HG03342 (cell line): ENCODE measurements at regions not wholly inside any gene's neighbourhood (a gene's known extent, or its start where the extent isn't known, plus 50 kb on each side); places are given as distances from the start of the nearest gene placed in this dataset.
"Not testable (repeated sequence)": the region's sequence is repeated elsewhere in the genome, so short reads cannot be mapped to it uniquely, and the experiment has no call there.

ENCODE experiments used
- ATAC-seq: cut with Tn5 transposase; IDR thresholded peaks from one replicate; pipeline ENCODE4 v1.9.1; 2021; ENCODE audit warnings: mild to moderate bottlenecking, moderate library complexity; ENCODE audit not compliant: unreplicated experiment

DNA sequence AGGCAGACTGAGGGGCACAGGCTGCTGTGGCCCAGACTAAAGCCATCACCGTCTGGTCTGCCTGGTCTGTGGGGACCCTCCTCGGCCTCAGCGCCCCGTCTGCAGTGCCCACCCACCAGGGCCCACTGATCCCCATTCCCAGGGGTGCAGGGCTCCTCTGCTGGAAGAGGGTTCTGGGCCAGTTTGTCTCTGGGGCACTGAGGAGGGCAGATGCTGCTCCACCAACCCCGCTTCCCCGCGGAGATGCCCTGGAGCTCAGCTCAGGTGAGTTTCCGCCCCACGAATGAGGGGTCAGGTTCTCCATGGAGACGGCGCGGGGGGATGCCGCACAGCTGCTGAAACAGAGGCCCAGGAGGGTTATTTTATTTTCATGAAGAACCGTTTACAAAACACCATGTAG lies 263.3 kb upstream of the SFSWAP start:
- not testable (repeated sequence) for ATAC-seq

DNA sequence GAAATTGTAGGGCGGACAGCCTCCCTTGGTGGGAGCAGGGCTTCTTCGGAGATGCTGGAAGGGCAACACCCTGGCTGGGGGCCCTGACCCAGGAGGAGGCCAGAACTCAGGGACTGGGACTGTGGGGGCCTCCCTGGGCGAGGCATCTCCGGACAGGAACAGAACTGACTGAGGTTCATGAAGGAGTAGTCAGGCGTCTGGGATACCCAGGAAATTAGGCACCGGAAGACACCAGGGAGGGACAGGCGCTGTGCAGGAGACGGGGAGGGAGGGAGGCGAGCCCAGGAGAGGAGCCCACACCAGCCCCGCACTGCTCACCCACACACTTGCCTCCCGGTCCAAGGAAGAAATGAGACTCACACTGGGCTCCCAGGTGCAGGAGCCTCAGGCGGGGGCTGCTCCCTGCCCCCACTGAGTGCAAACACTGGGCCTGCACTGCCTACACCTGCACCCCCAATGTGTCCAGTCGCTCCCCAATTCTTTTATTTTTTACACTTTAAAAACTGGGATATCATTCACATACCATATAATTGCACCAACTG lies 262.6 kb upstream of the SFSWAP start:
- no peak for ATAC-seq

DNA sequence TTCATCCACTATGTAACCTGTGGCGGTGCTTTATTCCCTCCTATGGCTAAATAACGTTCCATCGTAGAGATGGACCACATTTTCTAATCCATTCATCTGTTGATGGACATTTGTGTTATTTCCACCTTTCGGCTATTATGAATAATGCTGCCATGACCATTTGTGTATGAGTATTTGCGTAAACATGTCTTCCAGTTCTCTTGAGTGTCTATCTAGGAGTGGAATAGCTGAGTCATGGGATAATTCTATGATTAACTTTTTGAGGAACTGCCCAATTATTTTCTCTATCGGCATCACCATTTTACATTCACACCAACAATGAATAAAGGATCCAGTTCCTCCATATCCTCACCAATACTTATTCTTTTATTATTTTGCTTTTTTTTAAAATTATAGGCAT lies 261.9 kb upstream of the SFSWAP start:
- ATAC-seq = no peak

DNA sequence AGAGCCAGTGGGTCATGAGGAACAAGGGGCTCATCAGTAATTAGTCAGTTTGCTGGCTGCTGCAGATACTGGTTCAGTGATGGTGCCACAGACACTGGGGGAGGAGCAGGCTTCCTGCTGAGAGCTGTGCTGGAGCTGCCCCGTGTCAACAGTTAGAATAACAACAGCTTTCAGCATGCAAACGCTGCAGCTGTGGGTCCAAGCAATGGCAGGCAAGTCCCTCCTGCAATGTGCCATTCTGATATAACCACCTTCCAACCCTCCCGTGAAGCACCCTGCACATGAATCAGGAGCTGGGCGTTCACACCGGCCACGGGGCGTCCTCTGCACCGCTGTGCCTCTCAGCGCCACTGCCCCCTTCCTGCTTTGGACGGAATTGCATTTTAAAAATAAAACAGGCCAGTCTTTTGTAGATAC lies 258.4 kb upstream of the SFSWAP start:
- ATAC-seq = peak; percentile 50

DNA sequence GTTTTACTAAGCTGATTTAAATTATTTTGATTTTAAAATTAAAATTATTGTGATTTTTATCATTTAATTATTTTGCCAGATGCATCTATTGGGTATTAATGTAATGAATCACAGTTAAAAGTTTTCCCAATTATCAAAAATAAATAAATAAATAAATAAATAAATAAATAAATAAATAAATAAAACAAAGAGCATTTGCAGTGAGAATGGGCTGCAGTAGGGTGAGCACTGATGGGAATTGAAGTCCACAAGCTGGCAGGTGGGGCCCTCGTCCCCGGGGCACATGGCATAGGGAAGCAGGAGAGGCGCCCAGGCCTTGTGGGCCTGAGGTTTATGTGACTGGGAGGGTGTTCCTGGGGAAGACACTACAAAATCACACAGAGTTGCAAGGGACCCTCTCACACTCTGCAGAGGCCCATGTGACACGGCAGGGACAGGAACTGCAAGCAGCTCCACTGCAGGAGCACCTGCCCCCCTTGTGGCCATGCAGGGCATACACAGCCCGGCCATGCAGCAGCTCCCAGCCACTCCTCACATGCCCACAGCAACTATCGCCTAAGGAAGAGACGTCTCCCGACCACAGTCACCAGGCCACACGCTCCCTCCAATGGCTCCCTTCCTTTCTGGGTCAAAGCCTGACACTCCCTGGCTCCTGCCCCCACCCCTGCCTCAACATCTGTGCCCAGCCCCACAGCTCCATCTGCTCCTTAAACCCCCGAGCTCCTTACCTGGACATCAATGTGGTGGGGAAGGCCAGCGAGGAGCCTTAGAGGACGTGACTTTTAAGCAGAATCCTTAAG lies 256.3 kb upstream of the SFSWAP start:
- peak; percentile 96 for ATAC-seq

DNA sequence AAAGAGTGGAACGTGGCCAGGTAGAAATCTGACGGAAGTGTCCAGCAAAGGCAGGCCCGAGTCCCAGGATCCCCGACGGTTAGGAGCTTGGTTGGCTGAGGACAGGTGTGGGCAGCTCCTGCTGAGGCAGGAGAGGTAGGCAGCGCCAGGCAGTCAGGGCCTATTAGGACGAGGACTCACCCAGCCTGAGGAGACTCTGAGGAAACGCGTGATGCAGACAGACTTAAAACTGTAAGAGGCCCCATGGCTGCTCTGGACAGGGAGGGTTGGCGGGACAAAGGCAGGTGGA lies 255.7 kb upstream of the SFSWAP start:
- ATAC-seq = no peak

DNA sequence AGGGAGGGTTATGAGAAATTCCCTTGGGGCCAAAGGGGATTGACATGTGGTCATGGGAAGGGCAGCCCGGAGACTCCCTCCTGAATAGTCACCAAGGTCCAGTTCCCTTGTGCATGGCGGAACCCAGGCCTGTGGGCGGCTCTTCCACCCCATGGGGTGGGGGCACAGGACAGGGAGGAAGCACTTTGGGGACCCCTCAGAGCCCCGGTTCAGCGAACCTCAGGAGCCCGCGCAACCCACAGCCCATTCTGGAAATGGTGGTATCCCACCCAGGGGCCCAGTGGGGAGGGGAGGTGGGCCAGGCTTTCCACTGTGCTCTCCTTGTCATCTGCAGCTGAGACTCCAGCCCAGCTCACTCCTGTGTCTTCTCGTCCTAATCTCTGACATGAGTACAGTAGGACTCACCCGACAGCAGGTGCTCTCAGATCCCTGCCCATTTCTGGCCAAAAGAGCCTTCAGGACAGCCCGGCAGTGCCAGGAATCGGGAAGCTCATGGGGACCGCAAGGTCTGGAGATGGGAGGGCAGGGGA lies 255.2 kb upstream of the SFSWAP start:
- no peak for ATAC-seq

DNA sequence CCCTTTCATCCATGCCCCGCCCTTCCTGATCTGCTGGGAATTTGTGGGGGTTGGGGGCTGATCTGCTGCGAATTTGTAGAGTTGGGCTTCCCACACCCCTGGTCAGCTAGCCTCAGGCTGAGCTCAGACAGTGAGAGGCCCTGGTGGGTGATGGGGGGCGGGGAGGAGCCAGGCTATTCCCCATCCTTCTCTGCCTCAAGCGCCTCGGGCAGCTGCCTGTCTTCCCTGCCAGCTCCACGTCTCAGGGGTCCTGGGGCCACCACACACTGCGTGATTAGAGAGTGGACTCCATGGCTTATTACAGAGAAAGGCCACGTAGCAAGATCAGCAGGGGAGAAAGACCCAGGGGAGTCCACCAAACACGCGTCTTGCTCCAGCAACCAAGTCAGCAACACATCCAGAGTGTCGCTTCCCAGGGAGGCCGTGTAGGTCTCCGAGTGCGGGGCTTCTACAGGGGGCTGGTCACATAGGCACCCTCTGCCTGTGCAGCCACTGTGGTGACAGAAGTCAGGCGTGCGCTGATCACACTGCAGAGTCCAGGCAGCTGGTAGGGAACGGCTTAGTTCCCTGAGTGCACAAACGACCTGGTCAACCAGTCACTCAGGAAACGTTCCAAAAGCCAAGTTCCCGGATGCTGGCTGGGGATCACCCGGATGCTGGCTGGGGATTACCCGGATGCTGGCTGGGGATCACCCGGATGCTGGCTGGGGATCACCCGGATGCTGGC lies 254.4 kb upstream of the SFSWAP start:
- ATAC-seq = no peak

DNA sequence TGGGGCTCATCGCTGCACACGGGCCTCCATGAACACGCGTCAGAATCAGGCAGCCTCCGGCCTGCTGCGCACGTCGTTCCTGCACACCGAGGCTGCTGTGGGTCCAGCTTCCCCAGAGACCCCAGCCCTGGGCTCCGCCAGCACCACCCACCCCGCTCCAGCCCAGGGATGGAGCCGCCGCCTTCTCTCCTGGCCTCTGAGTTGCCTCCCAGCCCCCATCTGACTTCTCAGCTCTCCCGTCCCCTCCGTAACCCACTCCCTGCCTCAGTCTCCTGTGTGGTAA lies 253.9 kb upstream of the SFSWAP start:
- ATAC-seq = no peak

DNA sequence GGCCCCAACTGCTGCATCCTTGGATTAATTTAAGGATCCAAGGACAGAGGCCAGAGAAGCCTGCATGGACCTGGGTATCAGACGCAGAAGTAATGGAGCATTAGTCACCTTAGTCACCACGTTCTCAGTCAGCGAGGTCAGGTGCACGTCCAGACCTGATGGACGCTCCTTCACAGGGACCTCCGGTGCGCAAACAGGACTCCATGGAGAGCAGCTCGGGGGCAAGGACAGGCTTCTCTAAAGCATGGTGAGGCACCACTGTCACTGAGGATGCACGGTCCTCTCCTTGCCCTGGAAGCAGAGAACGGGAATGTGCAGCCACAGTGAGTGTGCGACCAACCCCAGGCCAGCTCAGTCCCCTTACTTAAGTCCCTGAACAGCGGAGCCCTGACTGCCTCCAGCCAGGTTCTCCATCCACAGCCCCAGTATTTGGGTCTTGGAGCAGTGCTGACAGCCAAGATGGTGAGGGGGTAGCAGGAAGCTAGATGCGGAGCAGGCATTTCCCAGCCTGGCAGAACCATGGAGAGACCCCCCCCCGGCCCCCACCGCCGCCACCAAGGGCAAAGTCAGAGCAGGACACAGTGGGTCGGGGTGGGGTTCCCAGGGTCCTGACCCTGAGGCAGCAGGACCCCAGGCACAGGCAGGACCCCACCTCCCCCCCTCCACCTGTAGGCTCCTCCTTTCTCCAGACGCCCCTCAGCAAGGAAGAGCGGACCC lies 253.4 kb upstream of the SFSWAP start:
- no peak for ATAC-seq

DNA sequence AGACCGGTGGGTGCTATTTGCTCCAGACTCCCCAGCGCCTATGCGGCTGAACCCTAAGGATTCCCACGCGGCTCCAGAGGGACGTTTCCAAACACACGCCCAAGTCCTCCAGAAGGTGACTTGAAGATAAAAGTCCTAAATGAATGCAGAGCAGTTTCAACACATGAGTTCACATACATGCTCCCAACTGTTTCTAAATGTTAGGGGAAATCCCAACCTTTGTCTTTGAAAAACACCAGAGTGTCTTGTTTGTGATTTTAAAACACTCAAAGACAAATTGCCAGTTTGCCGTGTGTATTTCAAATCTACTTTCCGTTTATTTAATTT lies 252.9 kb upstream of the SFSWAP start:
- ATAC-seq = no peak

DNA sequence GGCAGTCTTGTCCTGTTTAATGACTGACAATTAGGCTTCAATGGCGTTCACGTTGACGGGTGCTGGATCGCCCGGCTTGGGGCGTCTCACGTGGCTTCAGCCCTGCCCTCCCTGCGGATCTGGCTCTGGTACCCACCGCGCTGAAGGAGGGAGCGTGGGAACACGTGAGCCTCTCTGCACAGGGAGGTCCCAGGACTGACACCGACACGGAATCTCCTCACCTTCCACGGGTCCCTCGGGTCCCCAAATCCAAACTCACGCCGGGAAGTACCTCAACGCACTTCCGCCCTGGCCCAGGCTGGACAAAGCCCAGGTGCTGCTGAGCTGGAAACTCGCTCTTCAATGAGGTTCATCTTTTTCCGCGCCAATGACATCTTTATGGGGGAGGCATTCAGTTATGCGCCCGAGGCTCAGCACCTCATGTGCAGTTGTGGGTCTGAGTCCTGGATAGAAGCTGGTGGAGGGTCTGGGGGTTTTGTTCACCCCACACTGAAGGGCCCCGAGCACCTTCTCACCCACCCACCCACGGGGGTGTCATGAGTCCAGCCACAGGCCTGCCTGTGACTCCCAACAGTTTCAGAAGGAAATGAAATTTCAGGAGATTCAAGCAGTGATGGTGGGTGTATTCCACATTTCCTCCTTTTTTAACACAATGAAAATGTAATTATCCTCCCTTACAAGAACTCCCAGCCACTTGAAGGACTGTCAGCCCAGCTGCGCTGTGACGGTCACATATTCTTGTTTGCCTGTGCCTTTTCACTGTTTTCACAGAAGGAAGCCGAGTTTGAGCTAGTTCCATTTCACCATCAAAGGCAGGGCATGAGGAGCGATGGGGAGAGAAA lies 251.7 kb upstream of the SFSWAP start:
- ATAC-seq = no peak

DNA sequence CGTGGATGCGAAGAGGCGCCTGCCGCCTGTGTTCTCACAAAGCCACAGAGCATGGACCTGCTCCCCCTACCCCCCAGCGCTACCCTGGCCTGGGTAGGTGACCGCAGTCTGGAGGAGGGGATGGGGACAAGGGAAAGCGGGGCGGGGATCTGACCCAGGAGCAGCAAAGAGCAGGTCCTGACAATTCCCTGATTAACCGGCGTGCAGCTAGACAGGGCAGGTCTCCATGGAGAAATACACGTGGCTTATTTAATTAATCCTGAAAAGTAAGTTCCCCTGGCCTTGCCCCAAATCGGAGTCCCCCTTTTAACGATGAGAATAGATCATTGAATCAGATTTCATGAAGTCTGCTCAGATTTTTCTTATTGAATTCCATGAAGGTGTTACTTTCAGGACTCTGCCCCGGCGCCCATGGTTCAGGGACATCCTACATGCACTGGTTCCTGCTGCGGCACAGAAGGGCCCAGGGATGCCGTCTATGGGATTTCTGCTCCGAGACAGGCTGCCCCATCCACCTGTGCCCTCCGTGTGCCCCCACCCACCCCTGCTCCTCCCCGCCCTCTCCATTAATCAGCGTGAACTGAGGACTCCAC lies 251.0 kb upstream of the SFSWAP start:
- ATAC-seq = no peak

DNA sequence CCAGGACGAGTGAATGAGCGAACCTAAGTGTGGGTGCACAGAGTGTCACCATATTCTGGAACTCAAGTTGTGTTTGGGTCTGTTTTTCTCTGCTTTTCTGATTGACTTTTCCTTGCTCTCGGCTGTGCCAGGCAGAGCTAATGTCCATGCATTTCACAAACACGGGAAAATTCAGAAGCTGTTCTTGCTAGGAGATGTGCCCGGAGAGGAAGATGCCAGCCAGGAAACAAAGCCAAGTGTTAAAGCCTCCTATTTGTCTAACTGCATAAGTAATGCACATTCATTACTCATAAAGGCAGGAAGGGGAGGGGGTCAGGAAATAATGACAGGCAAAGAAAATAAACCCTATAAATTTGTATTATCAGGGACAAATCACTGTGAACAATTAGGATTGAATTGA lies 250.4 kb upstream of the SFSWAP start:
- ATAC-seq = no peak

DNA sequence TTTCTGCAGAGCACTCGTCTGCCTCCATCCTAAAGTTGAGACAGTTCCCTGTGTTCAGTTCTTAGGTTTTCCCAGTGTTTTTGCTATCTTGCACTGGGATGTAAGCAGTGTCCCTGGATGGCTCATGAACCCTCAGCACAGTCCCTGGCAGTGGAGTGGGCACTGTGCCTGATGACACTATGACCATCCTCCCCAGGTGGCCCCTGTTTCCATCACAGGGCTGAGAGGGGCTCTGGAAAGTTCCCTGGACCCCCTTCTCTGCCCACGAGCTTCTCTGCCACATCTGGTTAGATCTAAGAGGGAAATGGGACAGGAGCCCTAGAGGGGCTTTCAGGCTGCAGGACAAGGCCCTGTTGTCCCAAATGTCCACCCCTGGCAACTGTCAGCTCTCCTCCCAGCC lies 249.8 kb upstream of the SFSWAP start:
- no peak for ATAC-seq

DNA sequence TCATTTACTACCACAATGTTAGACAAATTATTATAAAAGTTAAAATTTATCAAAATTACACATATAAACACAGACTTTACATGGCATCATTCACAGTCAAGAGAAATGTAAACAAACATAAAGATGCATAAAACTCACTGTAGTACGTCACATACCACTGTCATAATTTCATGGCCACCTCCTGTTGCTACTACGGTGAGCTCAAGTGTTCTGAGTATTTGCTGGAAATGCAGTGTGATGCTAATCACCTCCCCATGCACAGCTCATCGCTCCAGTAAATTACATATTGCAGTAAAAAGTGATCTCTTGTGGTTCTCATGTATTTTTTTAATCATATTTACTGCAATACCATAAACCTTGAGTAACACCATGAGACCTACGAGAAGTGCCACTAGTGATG lies 247.7 kb upstream of the SFSWAP start:
- no peak for ATAC-seq

DNA sequence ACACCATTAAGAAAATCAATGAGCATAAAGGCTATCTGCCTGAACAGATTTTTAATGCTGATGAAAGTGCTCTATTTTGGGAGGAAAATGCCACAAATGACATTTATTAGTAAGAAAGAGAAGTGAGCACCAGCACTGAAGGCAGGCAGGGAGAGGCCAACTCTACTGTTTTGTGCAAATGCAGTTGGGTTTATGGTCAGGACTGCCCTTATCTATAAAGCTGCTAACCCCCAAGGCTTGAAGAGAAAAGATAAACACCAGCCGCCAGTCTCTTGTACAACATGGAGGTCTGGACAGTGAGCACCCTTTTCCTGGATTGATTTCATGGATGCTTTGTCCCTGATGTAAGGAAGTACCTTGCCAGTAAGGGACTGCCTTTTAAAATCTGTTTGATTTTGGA lies 246.8 kb upstream of the SFSWAP start:
- no peak for ATAC-seq

DNA sequence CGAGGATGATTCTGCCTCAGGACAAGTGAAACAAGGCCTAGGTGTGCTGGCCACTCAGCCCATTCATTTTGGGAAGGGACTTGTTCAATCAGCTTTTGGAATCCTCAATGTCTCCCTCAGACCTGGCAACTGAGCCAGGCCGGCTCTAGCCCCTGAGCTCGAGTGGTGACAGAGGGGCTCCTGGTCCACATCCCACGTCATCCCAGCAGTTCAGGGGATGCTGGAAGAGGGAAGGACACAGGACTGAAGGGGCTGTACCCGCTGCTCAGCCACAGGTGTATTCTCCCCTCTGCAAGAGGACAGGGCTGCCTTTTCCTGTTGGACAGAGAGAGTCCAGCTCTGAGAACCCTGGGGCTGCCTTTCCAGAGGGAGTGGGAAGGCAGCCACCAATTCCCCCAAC lies 244.6 kb upstream of the SFSWAP start:
- no peak for ATAC-seq

DNA sequence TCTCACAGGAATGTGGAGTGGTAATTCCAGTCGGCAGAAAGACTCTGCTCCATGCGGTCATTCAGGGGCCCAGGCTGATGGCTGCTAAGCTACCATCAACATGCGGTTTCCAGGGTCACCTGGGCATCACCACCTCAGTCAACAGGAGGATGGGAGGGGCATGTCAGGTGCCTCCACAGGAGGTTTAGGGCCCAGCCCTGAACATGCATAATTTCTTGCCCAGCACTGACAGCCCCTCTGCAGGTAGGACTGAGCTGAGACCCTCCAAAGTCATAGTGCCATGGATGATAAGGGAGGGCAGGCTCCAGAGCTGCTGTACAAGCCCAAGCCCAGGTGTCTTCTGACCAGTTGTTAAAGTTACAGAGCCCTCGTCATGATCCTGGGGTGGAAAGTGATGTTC lies 244.0 kb upstream of the SFSWAP start:
- ATAC-seq = no peak

DNA sequence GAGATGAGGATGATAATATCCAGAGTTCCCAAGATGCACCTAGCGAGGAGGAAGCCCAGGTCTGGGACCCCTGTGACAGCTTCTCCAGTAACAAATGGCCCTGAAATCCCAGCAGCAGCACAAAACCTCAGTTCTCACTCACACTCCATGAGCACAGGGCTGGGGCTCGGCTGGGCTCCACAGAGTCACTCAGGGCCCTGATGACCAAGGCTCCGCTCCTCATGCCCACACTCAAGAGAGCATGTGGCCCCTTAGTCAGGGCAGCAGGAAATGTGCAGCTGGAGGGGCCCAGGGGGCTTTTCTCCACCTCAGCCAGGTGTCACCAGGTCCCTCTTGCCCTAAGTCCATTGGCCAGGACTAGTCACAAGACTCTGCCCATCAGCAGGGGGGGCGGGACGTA lies 242.7 kb upstream of the SFSWAP start:
- ATAC-seq = no peak

DNA sequence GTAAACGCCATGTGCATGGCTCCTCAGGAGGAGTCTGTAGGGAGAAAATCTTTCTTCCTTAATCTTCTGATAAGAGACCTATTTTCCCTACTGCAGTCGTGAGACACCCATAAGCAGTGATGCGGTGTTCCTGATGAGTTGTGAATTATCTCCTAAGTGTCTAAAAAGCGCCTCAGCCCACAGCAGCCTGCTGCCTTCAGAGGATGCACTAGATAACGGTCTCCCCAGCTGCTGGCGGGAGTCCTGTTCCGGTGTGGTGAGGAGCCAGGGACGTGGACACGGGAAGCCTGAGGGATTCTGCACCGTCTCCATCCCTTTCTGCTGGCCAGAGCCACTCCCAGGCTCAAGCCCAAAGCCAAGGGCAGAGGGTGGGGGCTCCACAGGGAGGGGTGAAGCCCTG lies 240.9 kb upstream of the SFSWAP start:
- ATAC-seq = not testable (repeated sequence)
